Prostate gland (tissue), 2 donors: ENCODE measurements at regions not wholly inside any gene's neighbourhood (a gene's known extent, or its start where the extent isn't known, plus 50 kb on each side); places are given as distances from the start of the nearest gene placed in this dataset.

Source experiments
- POLR2AphosphoS5 ChIP-seq: sonication (generic); formaldehyde crosslinking; IDR thresholded peaks from one replicate; pipeline ENCODE4 v1.6.1; 2017; ENCODE audit warnings: antibody characterized with exemption
- TF ChIP-seq, protein P1 (sequence below), 4 experiments: fragments of 200-600 bp in 2 of 4; fragments of 450-650 bp in 2 of 4; sonication (generic) in 2 of 4; IDR thresholded peaks; 1 replicate in 3 of 4; 2 replicates in 1 of 4; pipeline ENCODE4 v1.5.1; 2016 to 2019; ENCODE audit warnings: antibody characterized with exemption in 4 of 4, mild to moderate bottlenecking in 2 of 4, moderate library complexity in 2 of 4

DNA sequence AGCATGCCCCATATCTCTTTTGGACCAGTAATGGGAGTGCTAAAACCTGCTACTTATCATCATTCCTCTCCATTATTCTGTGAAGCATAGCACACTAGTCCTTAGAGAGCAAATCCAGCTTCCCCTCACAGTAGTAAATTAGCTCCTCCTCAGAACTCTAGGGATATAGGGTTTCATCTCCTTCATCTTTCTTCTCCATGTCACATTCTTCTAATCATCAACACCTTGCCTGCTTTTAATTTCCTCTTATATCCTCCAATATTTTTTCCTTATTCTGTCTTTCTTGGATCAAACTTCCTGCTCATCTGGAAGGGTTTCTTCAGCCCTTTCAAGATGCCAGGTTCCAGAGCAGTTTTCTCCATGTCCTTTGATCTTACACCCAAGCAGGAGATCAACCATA is 321.4 kb upstream of the ACVR2A start:
- TF ChIP-seq, protein P1, sequence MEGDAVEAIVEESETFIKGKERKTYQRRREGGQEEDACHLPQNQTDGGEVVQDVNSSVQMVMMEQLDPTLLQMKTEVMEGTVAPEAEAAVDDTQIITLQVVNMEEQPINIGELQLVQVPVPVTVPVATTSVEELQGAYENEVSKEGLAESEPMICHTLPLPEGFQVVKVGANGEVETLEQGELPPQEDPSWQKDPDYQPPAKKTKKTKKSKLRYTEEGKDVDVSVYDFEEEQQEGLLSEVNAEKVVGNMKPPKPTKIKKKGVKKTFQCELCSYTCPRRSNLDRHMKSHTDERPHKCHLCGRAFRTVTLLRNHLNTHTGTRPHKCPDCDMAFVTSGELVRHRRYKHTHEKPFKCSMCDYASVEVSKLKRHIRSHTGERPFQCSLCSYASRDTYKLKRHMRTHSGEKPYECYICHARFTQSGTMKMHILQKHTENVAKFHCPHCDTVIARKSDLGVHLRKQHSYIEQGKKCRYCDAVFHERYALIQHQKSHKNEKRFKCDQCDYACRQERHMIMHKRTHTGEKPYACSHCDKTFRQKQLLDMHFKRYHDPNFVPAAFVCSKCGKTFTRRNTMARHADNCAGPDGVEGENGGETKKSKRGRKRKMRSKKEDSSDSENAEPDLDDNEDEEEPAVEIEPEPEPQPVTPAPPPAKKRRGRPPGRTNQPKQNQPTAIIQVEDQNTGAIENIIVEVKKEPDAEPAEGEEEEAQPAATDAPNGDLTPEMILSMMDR (IDR thresholded peaks at IDR 0.05) = no peak
- TF ChIP-seq POLR2AphosphoS5 = no peak
